Activated T-cell treated with anti-CD3 and anti-CD28 coated beads, Interleukin-2, amount 50 U/mL, for 72 hours (primary cell): ENCODE measurements at regions not wholly inside any gene's neighbourhood (a gene's known extent, or its start where the extent isn't known, plus 50 kb on each side); places are given as distances from the start of the nearest gene placed in this dataset.
"Not testable (repeated sequence)": the region's sequence is repeated elsewhere in the genome, so short reads cannot be mapped to it uniquely, and the experiment has no call there.

ENCODE experiments used
- ATAC-seq, 2 donors: fragments of 150-1000 bp; cut with Tn5 transposase; replicated peaks in 1 of 2; 2 replicates each; pipeline ENCODE4 v1.10.0; 2021; ENCODE audit warnings: moderate library complexity in 2 of 2, mild to moderate bottlenecking in 1 of 2
- DNase-seq, 2 donors: peaks; one replicate each; pipeline ENCODE4 v3.0.0; 2021 to 2022; ENCODE audit warnings: mixed read lengths in 1 of 2
- H3K27ac Mint-ChIP-seq: one replicate; pipeline ENCODE4 v1.8.0; 2022; ENCODE audit warnings: mild to moderate bottlenecking, moderate library complexity, mixed read lengths
- H3K27me3 Mint-ChIP-seq: one replicate; pipeline ENCODE4 v1.8.0; 2022; ENCODE audit warnings: low read depth, mixed read lengths
- H3K36me3 Mint-ChIP-seq, 2 donors: one replicate each; pipeline ENCODE4 v1.8.0; 2022; ENCODE audit warnings: mixed read lengths in 2 of 2, mild to moderate bottlenecking in 1 of 2; ENCODE audit not compliant: insufficient read depth in 2 of 2
- H3K4me1 Mint-ChIP-seq: one replicate; pipeline ENCODE4 v1.8.0; 2022; ENCODE audit warnings: low read depth, mixed read lengths
- H3K4me3 Mint-ChIP-seq, 2 donors: one replicate each; pipeline ENCODE4 v1.8.0; 2022; ENCODE audit warnings: mild to moderate bottlenecking in 2 of 2, mixed read lengths in 2 of 2, moderate library complexity in 2 of 2
- H3K9me3 Mint-ChIP-seq, 2 donors: one replicate each; pipeline ENCODE4 v1.8.0; 2022; ENCODE audit warnings: mixed read lengths in 2 of 2

DNA sequence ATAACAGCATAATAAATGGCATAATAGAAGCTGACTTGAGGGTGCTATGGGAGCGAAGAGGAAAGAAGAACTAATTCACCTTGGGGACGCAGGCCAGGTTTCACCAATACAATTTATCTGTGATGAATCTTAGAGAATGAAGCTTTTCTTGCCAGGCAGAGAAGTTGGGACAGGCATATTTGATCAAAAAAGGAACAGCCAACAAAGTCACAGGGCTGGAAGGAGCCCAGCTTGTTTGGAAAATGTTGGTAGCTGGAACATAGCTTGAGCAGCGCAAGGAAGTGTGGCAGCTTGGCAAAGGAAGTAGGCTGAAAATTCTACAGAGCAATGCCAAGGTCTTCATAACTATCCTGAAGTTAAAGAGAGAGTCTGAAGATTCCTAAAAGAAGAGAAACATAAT, 181.5 kb upstream of the OR13F1 start:
- no peak for DNase-seq
- Mint-ChIP-seq H3K4me1 (no peaks in the 10 kb centered on the region), H3K27ac (no peak overlapping the region), H3K27me3 (no peaks in the 10 kb centered on the region), H3K36me3 (no peaks in the 10 kb centered on the region), H3K4me3 (no peak overlapping the region), H3K9me3 (no peaks in the 10 kb centered on the region)
- no peak for ATAC-seq

DNA sequence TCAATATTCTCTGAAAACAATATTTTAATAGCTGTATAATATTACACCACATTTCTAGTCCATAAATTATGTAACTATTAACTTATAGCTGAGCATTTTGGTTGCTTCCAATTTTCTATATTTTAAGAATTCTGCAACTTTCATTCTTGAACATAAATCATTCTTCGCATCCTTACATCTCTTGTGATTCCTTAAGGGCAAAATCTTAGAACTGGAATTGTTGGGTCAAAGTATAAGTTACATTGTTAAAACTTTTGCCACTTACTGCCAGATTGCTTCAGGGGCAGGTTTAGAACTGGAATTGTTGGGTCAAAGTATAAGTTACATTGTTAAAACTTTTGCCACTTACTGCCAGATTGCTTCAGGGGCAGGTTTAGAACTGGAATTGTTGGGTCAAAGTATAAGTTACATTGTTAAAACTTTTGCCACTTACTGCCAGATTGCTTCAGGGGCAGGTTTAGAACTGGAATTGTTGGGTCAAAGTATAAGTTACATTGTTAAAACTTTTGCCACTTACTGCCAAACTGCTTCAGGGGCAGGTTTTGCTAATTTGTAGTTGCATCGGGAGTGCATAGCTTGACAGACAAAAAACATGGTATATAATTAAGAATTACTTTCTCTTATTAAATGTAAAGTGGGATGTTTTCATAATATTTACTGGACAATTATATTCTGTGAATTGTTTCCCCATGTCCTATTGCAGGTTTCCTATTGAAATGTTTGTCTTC, 179.9 kb upstream of the OR13F1 start:
- H3K36me3 Mint-ChIP-seq, H3K9me3 Mint-ChIP-seq, DNase-seq, H3K4me1 Mint-ChIP-seq, H3K27ac Mint-ChIP-seq, ATAC-seq, H3K27me3 Mint-ChIP-seq, H3K4me3 Mint-ChIP-seq: not testable (repeated sequence)

DNA sequence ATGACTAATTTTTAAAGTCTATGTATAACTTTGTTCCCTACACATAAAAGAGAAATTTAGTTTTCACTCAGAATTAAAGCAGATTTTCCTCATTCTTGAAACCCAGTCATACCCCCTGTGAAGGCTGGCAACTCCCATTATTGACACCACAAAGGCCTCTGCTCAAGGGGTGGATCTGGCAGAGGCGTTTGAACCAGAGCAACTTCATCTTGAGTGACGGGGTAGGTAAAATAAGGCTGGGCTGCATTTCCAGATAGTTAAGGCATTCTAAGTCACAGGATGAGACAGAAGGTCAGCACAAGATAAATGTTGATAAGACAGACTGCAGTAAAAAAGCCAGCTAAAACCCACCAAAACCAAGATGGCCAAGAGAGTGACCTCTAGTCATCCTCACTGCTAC, 177.2 kb upstream of the OR13F1 start:
- Mint-ChIP-seq H3K36me3 (no peaks in the 10 kb centered on the region), H3K4me3 (no peak overlapping the region), H3K4me1 (no peaks in the 10 kb centered on the region), H3K9me3 (peaks cover 2 to 3% of the 10 kb centered on the region in 2 donors), H3K27ac (no peak overlapping the region), H3K27me3 (no peaks in the 10 kb centered on the region)
- ATAC-seq = no peak
- no peak for DNase-seq

DNA sequence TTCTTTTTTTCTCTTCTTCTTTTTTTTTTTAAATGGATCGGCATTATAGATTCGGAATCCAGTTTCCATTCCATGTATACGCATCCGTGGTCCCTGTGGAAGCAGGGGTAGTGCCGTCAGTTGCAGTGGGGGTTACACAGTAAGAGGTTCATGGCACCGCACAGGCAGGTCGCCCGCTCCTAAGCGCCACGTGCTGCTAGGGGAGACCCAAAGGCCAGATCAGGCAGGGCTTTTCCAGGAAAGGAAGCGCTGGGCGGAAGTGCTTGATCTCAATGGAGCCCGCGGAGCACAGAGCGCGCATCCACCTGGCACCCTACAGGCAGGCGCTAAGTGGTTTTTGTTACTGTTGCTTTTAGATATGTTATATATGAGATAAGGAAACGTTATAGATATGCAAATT, 174.8 kb upstream of the OR13F1 start:
- DNase-seq (no peak), ATAC-seq (no peak)
- H3K9me3 Mint-ChIP-seq = peaks cover 2 to 3% of the 10 kb centered on the region in 2 donors
- H3K27me3 Mint-ChIP-seq = no peaks in the 10 kb centered on the region
- H3K36me3 Mint-ChIP-seq = no peaks in the 10 kb centered on the region
- H3K27ac Mint-ChIP-seq = no peak overlapping the region
- H3K4me1 Mint-ChIP-seq = no peaks in the 10 kb centered on the region
- H3K4me3 Mint-ChIP-seq = no peak overlapping the region

DNA sequence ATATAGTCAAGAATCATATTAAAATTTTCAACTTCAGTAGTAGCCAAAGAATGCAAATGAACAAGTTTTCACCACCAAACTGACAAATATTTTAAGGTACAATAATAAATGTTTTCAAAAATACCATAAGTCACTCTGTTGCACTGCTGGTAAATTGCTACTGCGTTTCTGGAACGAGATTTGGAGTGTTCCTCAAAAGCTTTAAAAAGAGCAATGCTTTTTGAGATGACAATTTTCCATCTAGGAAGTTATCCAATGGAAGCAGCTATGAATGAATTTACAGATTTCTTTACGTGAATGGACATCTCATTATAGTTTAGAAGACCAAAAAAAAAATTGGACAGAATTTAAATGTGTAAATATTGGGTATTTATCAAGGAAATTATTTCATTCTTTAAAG, 173.2 kb upstream of the OR13F1 start:
- Mint-ChIP-seq H3K36me3 (no peaks in the 10 kb centered on the region), H3K4me1 (no peaks in the 10 kb centered on the region), H3K27ac (no peak overlapping the region), H3K9me3 (peaks cover 5 to 7% of the 10 kb centered on the region in 2 donors), H3K4me3 (no peak overlapping the region), H3K27me3 (no peaks in the 10 kb centered on the region)
- DNase-seq (no peak), ATAC-seq (no peak)

DNA sequence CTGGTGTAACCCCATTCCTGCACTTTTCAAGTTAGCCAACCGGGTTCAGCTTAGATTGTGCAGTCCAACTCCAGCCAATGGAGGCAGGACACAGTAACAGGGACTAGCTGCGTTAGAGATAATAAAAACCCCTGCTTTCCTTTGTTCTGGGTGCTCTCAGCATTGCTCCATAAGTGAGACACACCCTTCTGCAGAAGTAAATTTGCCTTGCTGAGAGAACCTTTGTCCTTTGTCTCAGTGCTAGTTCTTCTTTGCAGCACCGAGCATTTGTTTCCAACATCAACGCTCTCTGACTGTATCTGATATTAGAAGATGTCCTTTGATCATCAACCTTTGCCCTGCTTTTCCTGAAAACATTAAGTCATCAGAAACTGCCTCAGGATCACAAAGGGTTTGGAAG, 169.5 kb upstream of the OR13F1 start:
- ATAC-seq = no peak
- no peak for DNase-seq
- no peak overlapping the region for H3K27ac Mint-ChIP-seq
- H3K4me3 Mint-ChIP-seq = no peak overlapping the region
- peaks cover 4 to 5% of the 10 kb centered on the region in 2 donors for H3K9me3 Mint-ChIP-seq
- H3K4me1 Mint-ChIP-seq = no peaks in the 10 kb centered on the region
- no peaks in the 10 kb centered on the region for H3K27me3 Mint-ChIP-seq
- no peaks in the 10 kb centered on the region for H3K36me3 Mint-ChIP-seq

DNA sequence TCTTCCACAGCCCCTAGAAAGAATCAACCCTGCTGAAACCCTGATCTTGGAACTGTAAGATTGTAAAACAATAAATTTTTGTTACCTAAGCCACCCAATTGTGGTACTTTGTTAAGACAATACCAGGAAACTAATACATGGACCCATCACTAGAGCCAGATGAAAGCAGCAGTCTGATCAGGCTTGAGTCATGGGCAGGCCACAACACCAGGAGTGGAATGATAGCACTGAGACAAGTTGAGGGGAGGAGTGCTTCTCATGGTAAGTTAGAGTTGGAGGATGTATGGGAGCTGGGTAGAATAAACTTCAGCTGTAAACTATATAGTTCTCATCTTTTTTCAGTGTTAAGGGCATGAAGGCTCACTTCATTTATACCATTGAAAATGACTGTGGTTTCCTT, 164.4 kb upstream of the OR13F1 start:
- H3K9me3 Mint-ChIP-seq = peaks cover 2 to 3% of the 10 kb centered on the region in 2 donors
- H3K4me3 Mint-ChIP-seq = no peak overlapping the region
- H3K4me1 Mint-ChIP-seq = no peaks in the 10 kb centered on the region
- H3K36me3 Mint-ChIP-seq = no peaks in the 10 kb centered on the region
- no peaks in the 10 kb centered on the region for H3K27me3 Mint-ChIP-seq
- no peak overlapping the region for H3K27ac Mint-ChIP-seq
- no peak for DNase-seq
- ATAC-seq = no peak

DNA sequence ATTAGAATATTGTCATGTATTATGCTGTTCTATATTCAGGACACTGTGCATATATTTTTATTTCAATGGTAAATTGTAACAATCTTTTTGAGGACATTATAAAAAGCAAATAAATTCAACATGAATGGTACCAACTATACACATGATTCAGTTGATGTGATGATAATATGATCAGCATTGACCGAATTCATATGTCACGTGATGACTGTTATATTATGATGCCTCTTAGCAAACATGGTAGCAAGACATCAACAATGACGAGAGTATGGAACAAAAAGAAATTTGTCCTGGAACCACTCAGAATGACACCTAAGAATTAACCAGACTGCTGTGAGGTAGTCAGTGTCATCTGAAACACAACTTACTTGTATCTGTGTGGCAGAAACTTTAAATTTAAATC, 161.5 kb upstream of the OR13F1 start:
- H3K27me3 Mint-ChIP-seq = no peaks in the 10 kb centered on the region
- H3K27ac Mint-ChIP-seq = no peak overlapping the region
- no peak overlapping the region for H3K4me3 Mint-ChIP-seq
- H3K9me3 Mint-ChIP-seq = no peaks in the 10 kb centered on the region
- H3K4me1 Mint-ChIP-seq = no peaks in the 10 kb centered on the region
- ATAC-seq (no peak), DNase-seq (no peak)
- H3K36me3 Mint-ChIP-seq = no peaks in the 10 kb centered on the region

DNA sequence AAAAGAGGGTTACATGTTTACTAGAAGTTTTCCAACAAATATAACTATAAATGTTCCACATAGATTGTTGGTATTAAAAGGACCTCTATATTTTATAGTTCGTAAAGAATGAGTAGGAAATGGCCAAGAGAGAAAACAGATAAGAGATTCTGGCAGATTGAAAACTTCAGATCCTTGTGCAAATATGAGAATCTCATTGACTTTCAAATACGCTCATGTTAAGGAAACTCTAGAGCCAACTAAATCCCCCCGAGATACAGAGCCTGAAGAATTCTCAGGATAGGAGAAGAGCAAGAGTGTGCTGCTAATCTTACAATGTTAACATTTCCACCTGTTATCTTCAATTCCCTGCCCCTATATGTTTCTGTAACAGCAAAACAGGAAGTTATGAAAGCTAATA, 159.0 kb upstream of the OR13F1 start:
- H3K27ac Mint-ChIP-seq = no peak overlapping the region
- DNase-seq (no peak), ATAC-seq (no peak)
- no peak overlapping the region for H3K4me3 Mint-ChIP-seq
- H3K27me3 Mint-ChIP-seq = no peaks in the 10 kb centered on the region
- no peaks in the 10 kb centered on the region for H3K4me1 Mint-ChIP-seq
- no peaks in the 10 kb centered on the region for H3K9me3 Mint-ChIP-seq
- H3K36me3 Mint-ChIP-seq = no peaks in the 10 kb centered on the region

DNA sequence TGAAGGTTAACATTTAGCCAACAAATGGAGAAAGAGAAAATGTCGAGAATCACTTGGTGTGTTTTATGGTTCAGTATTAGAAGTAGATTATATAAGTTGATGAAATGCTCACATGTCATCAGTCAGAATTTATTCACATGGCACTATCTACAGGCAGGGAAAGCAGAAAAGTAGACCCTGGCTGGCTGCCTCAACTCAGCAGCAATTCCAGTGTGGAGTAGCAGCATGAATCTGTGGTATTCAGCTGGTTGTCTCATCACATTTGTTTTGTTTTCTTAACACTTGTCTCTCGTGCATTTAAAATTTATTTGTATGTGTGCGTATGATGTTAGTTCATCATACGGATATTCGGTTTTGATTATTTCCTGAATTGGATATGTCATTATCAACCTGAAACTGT, 153.5 kb upstream of the OR13F1 start:
- DNase-seq (no peak), ATAC-seq (no peak)
- Mint-ChIP-seq H3K27me3 (no peaks in the 10 kb centered on the region), H3K4me1 (no peaks in the 10 kb centered on the region), H3K4me3 (no peak overlapping the region), H3K27ac (no peak overlapping the region), H3K36me3 (no peaks in the 10 kb centered on the region), H3K9me3 (no peaks in the 10 kb centered on the region)

DNA sequence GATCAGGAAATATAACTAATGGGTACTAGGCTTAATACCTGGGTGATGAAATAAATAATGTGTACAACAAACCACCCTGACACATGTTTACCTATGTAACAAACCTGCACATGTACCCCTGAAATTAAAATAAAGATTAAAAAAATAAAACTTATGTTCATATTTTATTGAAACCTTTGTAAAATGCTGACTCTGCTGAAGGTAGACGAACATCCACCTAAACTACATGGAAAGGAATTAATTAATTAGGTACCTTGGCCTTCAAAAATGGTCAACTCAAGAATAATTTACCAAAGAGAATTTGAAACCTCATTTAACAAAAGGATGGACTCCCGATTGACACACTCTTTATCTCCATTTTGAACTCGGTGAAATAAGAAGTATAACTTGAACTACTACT, 152.3 kb upstream of the OR13F1 start:
- Mint-ChIP-seq H3K4me1 (no peaks in the 10 kb centered on the region), H3K27me3 (no peaks in the 10 kb centered on the region), H3K27ac (no peak overlapping the region), H3K4me3 (no peak overlapping the region), H3K36me3 (no peaks in the 10 kb centered on the region), H3K9me3 (no peaks in the 10 kb centered on the region)
- no peak for ATAC-seq
- DNase-seq = no peak

DNA sequence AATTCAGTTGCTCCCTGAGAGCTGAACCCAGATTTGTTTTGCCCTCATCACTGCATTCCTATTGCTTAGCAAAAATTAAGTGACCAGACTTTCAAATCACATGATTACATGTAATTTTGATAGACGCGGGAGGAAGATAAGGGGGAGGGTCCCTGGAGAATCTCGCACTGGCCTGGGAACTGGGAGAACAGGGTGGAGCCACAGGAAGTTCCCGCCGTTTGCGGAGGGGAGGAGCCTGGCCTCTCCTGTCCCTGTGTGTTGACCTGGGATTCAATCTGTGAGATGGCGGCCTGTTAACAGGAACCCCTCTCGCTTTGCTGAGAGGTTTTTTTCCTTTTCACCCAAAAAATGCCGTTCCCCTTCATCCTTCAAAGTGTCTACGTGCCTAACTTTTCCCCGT, 142.9 kb upstream of the OR13F1 start:
- no peaks in the 10 kb centered on the region for H3K27me3 Mint-ChIP-seq
- DNase-seq = no peak
- no peak overlapping the region for H3K27ac Mint-ChIP-seq
- H3K9me3 Mint-ChIP-seq = peaks cover 0 to 3% of the 10 kb centered on the region in 2 donors
- no peak for ATAC-seq
- no peak overlapping the region for H3K4me3 Mint-ChIP-seq
- no peaks in the 10 kb centered on the region for H3K36me3 Mint-ChIP-seq
- no peaks in the 10 kb centered on the region for H3K4me1 Mint-ChIP-seq

DNA sequence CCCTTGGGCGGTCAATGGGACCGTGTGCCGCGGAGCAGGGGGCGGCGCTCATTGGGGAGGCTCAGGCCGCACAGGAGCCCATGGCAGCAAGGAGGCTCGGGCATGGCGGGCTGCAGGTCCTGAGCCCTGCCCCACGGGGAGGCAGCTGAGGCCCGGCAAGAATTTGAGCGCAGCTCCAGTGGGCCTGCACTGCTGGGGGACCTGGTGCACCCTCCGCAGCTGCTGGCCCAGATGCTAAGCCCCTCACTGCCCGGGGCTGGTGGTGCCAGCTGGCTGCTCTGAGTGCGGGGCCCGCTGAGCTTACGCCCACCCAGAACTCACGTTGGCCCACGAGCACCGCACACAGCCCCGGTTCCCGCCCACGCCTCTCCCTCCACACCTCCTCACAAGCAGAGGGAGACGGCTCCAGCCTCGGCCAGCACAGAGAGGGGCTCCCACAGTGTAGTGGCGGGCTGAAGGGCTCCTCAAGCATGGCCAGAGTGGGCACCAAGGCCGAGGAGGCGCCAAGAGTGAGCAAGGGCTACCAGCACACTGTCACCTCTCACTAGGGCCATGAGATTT, 141.1 kb upstream of the OR13F1 start:
- H3K27me3 Mint-ChIP-seq = no peaks in the 10 kb centered on the region

DNA sequence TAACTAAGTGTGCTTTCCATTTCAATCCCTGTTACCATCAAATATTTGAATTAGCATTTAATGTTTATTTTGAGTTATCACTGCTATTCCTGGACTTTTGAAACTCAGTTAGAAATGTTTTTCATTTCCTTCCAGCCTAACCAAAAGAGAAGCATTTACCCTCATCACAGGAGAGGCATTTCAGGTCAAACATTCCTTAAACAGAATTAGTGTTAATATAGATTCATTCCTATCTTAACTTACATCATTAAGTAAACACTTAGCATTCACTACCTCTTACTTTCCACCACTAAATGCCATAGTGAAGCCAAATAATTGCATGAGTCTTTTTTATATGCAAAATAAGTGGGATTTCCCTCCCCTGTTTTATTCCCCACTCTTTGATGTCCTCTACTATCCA, 136.6 kb upstream of the OR13F1 start:
- no peak for ATAC-seq
- no peak overlapping the region for H3K4me3 Mint-ChIP-seq
- no peak for DNase-seq
- H3K27me3 Mint-ChIP-seq = no peaks in the 10 kb centered on the region
- H3K36me3 Mint-ChIP-seq = no peaks in the 10 kb centered on the region
- H3K4me1 Mint-ChIP-seq = no peaks in the 10 kb centered on the region
- no peaks in the 10 kb centered on the region for H3K9me3 Mint-ChIP-seq
- H3K27ac Mint-ChIP-seq = no peak overlapping the region

More for the DNA sequence above, 141.1 kb upstream of the OR13F1 start:
- Mint-ChIP-seq H3K4me3 (no peak overlapping the region), H3K36me3 (no peaks in the 10 kb centered on the region), H3K9me3 (peaks cover 0 to 3% of the 10 kb centered on the region in 2 donors), H3K4me1 (no peaks in the 10 kb centered on the region), H3K27ac (no peak overlapping the region)
- no peak for DNase-seq
- ATAC-seq = no peak
